Parathyroid adenoma (tissue), 2 donors: ENCODE measurements at regions not wholly inside any gene's neighbourhood (a gene's known extent, or its start where the extent isn't known, plus 50 kb on each side); places are given as distances from the start of the nearest gene placed in this dataset.

Source experiments
- H2AFZ ChIP-seq: fragments of 300-600 bp; sonication (generic); one replicate; pipeline ENCODE4 v1.7.0; 2017; ENCODE audit warnings: antibody characterized with exemption, mild to moderate bottlenecking
- H3K27ac ChIP-seq: fragments of 300-600 bp; sonication (generic); one replicate; pipeline ENCODE4 v1.7.0; 2017
- H3K27me3 ChIP-seq: fragments of 300-600 bp; sonication (generic); one replicate; pipeline ENCODE4 v1.7.0; 2017; ENCODE audit warnings: low read length; ENCODE audit not compliant: control insufficient read depth, insufficient read depth
- H3K36me3 ChIP-seq: fragments of 300-600 bp; sonication (generic); one replicate; pipeline ENCODE4 v1.7.0; 2017; ENCODE audit warnings: low read length; ENCODE audit not compliant: control insufficient read depth, insufficient read depth
- H3K4me1 ChIP-seq: fragments of 300-600 bp; sonication (generic); one replicate; pipeline ENCODE4 v1.7.0; 2017; ENCODE audit warnings: control low read depth
- H3K4me2 ChIP-seq: fragments of 300-600 bp; sonication (generic); one replicate; pipeline ENCODE4 v1.7.0; 2017; ENCODE audit warnings: low read length
- H3K4me3 ChIP-seq: fragments of 300-600 bp; sonication (generic); one replicate; pipeline ENCODE4 v1.7.0; 2017; ENCODE audit warnings: low read depth, low read length
- H3K79me2 ChIP-seq: fragments of 300-600 bp; sonication (generic); one replicate; pipeline ENCODE4 v1.7.0; 2017; ENCODE audit warnings: control low read depth
- H3K9ac ChIP-seq: fragments of 300-600 bp; sonication (generic); one replicate; pipeline ENCODE4 v1.7.0; 2017; ENCODE audit warnings: mild to moderate bottlenecking
- H3K9me3 ChIP-seq: fragments of 300-600 bp; sonication (generic); one replicate; pipeline ENCODE4 v1.7.0; 2017; ENCODE audit warnings: low read length; ENCODE audit not compliant: control insufficient read depth
- TF ChIP-seq, protein P1 (sequence below): fragments of 300-600 bp; sonication (generic); IDR thresholded peaks from one replicate; pipeline ENCODE4 v1.7.0; 2017; ENCODE audit warnings: antibody characterized with exemption, mild to moderate bottlenecking
- donor health status: primary hyperparathyroidism.

DNA sequence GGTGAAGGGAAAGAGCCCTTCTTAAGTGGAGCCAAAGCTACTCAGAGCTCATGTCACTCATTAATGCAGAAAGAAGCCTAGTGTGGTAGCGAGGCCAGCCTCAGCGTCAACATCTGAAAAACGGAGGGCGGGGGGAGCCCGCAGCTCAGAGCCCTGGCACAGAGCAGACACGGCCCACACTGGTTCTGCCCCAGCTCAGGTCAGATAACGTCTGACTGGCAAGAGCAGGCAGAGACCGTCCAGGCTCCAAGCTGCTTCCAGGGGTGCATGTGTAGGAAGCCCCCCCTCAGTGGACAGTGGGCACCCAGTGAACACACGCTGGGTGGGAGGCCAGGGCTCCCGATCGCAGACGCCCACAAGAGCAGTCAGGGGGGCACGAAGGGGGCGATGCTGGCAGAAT is 100.8 kb downstream of the SHANK2 start:
- Histone ChIP-seq H3K36me3 (no peaks in the 10 kb centered on the region), H3K27ac (no peak overlapping the region), H2AFZ (no peak overlapping the region), H3K27me3 (no peaks in the 10 kb centered on the region), H3K4me3 (no peak overlapping the region), H3K79me2 (no peaks in the 10 kb centered on the region), H3K4me2 (no peak overlapping the region), H3K4me1 (no peaks in the 10 kb centered on the region), H3K9me3 (no peaks in the 10 kb centered on the region), H3K9ac (no peak overlapping the region)
- TF ChIP-seq, protein P1, sequence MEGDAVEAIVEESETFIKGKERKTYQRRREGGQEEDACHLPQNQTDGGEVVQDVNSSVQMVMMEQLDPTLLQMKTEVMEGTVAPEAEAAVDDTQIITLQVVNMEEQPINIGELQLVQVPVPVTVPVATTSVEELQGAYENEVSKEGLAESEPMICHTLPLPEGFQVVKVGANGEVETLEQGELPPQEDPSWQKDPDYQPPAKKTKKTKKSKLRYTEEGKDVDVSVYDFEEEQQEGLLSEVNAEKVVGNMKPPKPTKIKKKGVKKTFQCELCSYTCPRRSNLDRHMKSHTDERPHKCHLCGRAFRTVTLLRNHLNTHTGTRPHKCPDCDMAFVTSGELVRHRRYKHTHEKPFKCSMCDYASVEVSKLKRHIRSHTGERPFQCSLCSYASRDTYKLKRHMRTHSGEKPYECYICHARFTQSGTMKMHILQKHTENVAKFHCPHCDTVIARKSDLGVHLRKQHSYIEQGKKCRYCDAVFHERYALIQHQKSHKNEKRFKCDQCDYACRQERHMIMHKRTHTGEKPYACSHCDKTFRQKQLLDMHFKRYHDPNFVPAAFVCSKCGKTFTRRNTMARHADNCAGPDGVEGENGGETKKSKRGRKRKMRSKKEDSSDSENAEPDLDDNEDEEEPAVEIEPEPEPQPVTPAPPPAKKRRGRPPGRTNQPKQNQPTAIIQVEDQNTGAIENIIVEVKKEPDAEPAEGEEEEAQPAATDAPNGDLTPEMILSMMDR: no peak

DNA sequence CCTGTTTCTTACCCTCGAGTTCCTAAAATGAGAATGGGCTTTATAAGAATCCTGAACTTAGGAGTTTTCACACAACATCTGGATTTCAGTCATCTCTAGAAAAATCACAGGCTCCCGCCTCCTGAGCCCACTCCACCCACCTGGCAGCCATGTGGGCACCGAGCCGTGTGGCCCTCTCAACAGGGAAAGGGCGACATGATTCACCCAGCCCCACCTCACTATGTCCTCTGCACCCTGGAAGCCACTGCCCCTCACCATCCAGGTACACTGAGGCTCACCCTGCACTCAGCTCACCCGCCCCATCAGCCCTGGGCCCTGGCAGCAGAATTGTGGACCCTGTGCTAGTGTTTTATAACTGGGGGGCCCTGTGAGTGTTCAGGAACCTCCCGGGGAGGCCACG is 101.5 kb downstream of the SHANK2 start:
- H3K27me3 ChIP-seq: no peaks in the 10 kb centered on the region
- H3K4me2 ChIP-seq: no peak overlapping the region
- no peak overlapping the region for H2AFZ ChIP-seq
- H3K27ac ChIP-seq: no peak overlapping the region
- TF ChIP-seq, protein P1: no peak
- no peaks in the 10 kb centered on the region for H3K36me3 ChIP-seq
- H3K4me1 ChIP-seq: no peaks in the 10 kb centered on the region
- H3K9ac ChIP-seq: no peak overlapping the region
- no peak overlapping the region for H3K4me3 ChIP-seq
- no peaks in the 10 kb centered on the region for H3K9me3 ChIP-seq
- no peaks in the 10 kb centered on the region for H3K79me2 ChIP-seq

DNA sequence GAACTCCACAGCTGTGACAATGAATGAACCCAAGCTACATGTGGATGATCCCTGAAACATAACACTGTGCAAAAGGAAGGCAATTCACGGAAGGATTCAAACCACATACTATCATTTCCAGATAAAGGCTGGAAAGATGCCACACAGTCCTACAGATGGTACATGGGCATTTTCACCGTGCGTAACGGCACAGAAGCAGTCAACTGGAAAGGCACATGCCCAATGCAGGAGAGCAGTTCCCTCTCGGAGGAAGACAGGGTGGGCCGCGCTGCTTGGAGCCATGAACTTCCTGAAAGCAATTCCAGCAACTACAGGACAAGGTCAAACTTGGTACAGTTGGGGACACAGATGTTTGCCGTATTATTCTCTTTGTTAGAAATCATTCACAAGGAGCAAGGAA is 103.7 kb downstream of the SHANK2 start:
- Histone ChIP-seq H3K4me1 (no peaks in the 10 kb centered on the region), H2AFZ (no peak overlapping the region), H3K27ac (no peak overlapping the region), H3K36me3 (no peaks in the 10 kb centered on the region), H3K9me3 (no peaks in the 10 kb centered on the region), H3K79me2 (no peaks in the 10 kb centered on the region), H3K4me3 (no peak overlapping the region), H3K9ac (no peak overlapping the region), H3K4me2 (no peak overlapping the region), H3K27me3 (no peaks in the 10 kb centered on the region)
- TF ChIP-seq, protein P1: no peak

DNA sequence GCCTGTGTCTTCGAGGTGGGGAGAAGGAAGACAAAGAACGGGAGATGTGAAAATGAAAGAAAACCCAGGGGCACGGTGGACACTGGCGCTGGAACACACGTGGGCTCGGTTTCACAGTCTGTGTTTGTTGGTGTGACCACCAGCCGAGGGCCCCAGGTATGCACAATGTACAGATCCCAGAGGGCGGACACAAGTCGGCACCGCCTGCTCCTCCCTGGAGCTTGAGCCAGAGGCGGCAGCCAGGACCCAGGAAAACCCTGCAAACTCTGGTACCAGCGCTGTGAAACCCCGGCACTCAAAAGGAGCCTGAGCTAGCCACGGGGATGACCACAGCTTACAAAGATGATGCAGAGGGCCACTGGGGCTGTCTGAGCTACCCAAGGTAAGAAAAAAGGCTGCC is 105.0 kb downstream of the SHANK2 start:
- TF ChIP-seq, protein P1: no peak
- Histone ChIP-seq H3K9me3 (no peaks in the 10 kb centered on the region), H3K27ac (no peak overlapping the region), H3K9ac (no peak overlapping the region), H3K36me3 (no peaks in the 10 kb centered on the region), H3K4me1 (no peaks in the 10 kb centered on the region), H3K4me3 (no peak overlapping the region), H3K79me2 (no peaks in the 10 kb centered on the region), H2AFZ (no peak overlapping the region), H3K4me2 (no peak overlapping the region), H3K27me3 (no peaks in the 10 kb centered on the region)

DNA sequence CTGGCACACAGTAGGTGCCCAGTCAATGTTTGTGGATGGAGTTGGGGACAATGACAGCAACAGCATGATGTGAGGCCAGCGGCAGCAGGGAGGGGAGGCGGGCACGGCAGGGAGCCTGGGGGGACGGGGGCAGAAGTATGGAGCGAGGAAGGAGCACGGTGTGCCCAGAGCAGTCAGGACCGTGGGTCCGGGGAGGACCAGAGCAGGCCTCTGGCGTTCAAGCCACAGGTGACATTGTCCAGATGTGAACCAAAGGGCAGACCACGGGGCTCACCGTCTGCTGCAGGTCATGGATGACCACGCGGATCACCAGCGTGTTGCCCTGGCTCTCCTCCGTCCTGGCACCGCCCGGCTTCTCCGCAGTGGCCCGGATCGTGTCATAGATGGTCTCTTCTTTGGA is 105.5 kb downstream of the SHANK2 start:
- Histone ChIP-seq H3K36me3 (no peaks in the 10 kb centered on the region), H3K27me3 (no peaks in the 10 kb centered on the region), H3K4me2 (no peak overlapping the region), H3K4me1 (no peaks in the 10 kb centered on the region), H2AFZ (no peak overlapping the region), H3K4me3 (no peak overlapping the region), H3K9me3 (no peaks in the 10 kb centered on the region), H3K27ac (no peak overlapping the region), H3K79me2 (no peaks in the 10 kb centered on the region), H3K9ac (no peak overlapping the region)
- TF ChIP-seq, protein P1: no peak
